Ovary (tissue), 7 donors: ENCODE measurements at regions not wholly inside any gene's neighbourhood (a gene's known extent, or its start where the extent isn't known, plus 50 kb on each side); places are given as distances from the start of the nearest gene placed in this dataset.
"Not testable (repeated sequence)": the region's sequence is repeated elsewhere in the genome, so short reads cannot be mapped to it uniquely, and the experiment has no call there.

Source experiments
- DNase-seq, 5 donors: peaks; one replicate each; pipeline ENCODE4 v3.0.0-alpha.2; 2019 to 2020
- H3K27ac ChIP-seq, 2 donors: fragments of 200-600 bp; one replicate each; pipeline versions ENCODE4 v1.5.1 to v1.8.0; 2019 to 2022
- H3K27me3 ChIP-seq: fragments of 200-600 bp; one replicate; pipeline ENCODE4 v1.8.0; 2022
- H3K36me3 ChIP-seq: fragments of 200-600 bp; sonication (generic); one replicate; pipeline ENCODE4 v1.5.1; 2019
- H3K4me1 ChIP-seq: one replicate; pipeline ENCODE4 v1.8.1; 2013; ENCODE audit warnings: mild to moderate bottlenecking, moderate library complexity; ENCODE audit not compliant: insufficient read depth
- H3K4me3 ChIP-seq: fragments of 200-600 bp; sonication (generic); one replicate; pipeline ENCODE4 v1.5.1; 2017
- H3K9me3 ChIP-seq, 2 donors: fragments of 200-600 bp in 1 of 2; sonication (generic) in 1 of 2; one replicate each; pipeline versions ENCODE4 v1.5.1 to v1.8.1; 2013 to 2019; ENCODE audit warnings: mild to moderate bottlenecking in 1 of 2, moderate library complexity in 1 of 2
- EP300 ChIP-seq: sonication (generic); formaldehyde crosslinking; IDR thresholded peaks from one replicate; pipeline ENCODE4 v1.6.1; 2017; ENCODE audit warnings: antibody characterized with exemption
- POLR2A ChIP-seq: fragments of 450-650 bp; IDR thresholded peaks from one replicate; pipeline ENCODE4 v1.6.1; 2017; ENCODE audit warnings: antibody characterized with exemption, mild to moderate bottlenecking, moderate library complexity
- WGBS, 3 donors: extraction: QIAGEN DNeasy Blood & Tissue Kit in 1 of 3; methylation state at CpG; one replicate each; pipeline versions ENCODE4 v1.1.5 to v1.1.7; 2013 to 2017; 5-methylcytosine and 5-hydroxymethylcytosine counted together
- intact Hi-C, 4 donors: fragments of 100-400 bp; cut with DNase I; formaldehyde crosslinking; loops; one replicate each; pipeline versions ENCODE4 v1.11.0 to v1.15.1; 2022 to 2023
- TF ChIP-seq, protein P1 (sequence below), 3 donors: fragments of 450-650 bp in 2 of 3; fragments of 200-600 bp in 1 of 3; IDR thresholded peaks; one replicate each; pipeline versions ENCODE4 v1.5.1 to v1.8.0; 2016 to 2022; ENCODE audit warnings: antibody characterized with exemption in 3 of 3, mild to moderate bottlenecking in 1 of 3
- donor health status: DM: no; HTN: no; CAD: no; lungs with moderate emphysema.
- donor health status: DM: no; HTN: no; CAD: no.
- donor health status: Bipolar disorder and iron deficiency.
- donor health status: DM: no; HTN: no; CAD: no.
- donor health status: DM: yes; HTN: yes; CAD: no.

DNA sequence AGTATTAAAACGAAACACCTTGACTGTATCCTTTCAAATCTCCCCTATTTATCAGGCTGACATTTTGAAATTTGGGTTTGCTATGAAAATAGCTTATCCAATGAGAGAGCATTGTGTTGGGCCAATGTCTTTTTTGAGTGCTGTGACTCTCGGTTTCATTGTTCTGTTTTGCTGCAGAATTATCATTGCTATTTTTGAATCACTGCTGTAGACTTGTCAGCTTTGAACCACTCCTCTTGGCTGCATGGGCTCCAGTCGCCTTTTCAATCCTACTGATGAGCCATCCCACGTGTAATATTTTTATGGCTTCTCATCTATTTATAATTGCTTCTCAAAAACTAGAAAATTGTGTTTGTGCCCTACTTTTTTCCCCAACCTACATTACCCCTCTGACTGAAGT lies 322.8 kb downstream of the LNPK start:
- H3K36me3 ChIP-seq: no peaks in the 10 kb centered on the region
- no peaks in the 10 kb centered on the region for H3K27me3 ChIP-seq
- H3K27ac ChIP-seq: no peak overlapping the region
- H3K9me3 ChIP-seq: no peaks in the 10 kb centered on the region
- H3K4me3 ChIP-seq: no peak overlapping the region
- intact Hi-C loops: no loop called here
- no peak for DNase-seq
- no peaks in the 10 kb centered on the region for H3K4me1 ChIP-seq
- TF ChIP-seq, protein P1, sequence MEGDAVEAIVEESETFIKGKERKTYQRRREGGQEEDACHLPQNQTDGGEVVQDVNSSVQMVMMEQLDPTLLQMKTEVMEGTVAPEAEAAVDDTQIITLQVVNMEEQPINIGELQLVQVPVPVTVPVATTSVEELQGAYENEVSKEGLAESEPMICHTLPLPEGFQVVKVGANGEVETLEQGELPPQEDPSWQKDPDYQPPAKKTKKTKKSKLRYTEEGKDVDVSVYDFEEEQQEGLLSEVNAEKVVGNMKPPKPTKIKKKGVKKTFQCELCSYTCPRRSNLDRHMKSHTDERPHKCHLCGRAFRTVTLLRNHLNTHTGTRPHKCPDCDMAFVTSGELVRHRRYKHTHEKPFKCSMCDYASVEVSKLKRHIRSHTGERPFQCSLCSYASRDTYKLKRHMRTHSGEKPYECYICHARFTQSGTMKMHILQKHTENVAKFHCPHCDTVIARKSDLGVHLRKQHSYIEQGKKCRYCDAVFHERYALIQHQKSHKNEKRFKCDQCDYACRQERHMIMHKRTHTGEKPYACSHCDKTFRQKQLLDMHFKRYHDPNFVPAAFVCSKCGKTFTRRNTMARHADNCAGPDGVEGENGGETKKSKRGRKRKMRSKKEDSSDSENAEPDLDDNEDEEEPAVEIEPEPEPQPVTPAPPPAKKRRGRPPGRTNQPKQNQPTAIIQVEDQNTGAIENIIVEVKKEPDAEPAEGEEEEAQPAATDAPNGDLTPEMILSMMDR (IDR thresholded peaks at IDR 0.05): no peak
- TF ChIP-seq EP300: no peak
- 67 to 75% (median 70%) methylated on average over 4 of the region's 4 CpGs for WGBS, 3 donors

- TF ChIP-seq EP300 (no peak), POLR2A (no peak)
- TF ChIP-seq, protein P1 (IDR thresholded peaks at IDR 0.05): no peak
- Histone ChIP-seq H3K4me1 (no peaks in the 10 kb centered on the region), H3K36me3 (no peaks in the 10 kb centered on the region), H3K27ac (no peak overlapping the region), H3K27me3 (no peaks in the 10 kb centered on the region), H3K4me3 (no peak overlapping the region), H3K9me3 (no peaks in the 10 kb centered on the region)
- intact Hi-C loops: no loop called here
- DNase-seq: no peak
- WGBS, 3 donors: 79 to 85% (median 82%) methylated on average over 2 of the region's 2 CpGs
Measured at GRCh38 chr2:175677880-175678279, 324.2 kb downstream of the LNPK start.

DNA sequence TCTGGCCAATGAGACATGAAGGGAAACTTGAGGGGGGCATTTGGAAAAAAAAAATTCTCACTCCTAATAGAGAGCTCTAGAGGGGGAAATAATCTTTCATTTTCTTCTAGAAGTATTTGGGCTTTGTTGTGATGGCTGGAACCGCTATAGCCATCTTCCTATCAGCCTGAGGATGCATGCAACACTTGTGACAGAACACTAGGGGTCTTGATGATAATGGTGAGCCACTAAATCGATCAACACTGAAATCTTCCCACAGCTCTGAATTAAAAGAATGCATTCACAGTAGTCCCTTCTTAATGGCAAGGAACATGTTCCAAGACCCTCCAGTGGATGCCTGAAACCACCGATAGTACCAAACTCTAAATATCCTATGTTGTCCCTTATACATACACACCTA lies 325.3 kb downstream of the LNPK start:
- intact Hi-C loops: no loop called here

DNA sequence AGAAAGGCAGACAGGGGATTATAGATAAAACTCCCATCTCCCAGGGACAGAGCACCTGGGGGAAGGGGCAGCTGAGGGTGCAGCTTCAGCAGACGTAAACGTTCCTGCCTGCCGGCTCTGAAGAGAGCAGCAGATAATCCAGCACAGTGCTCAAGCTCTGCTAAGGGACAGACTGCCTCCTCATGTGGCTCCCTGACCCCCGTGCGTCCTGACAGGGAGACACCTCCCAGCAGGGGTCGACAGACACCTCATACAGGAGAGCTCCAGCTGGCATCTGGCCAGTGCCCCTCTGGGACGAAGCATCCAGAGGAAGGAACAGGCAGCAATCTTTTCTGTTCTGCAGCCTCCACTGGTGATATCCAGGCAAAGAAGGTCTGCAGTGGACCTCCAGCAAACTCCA lies 333.3 kb downstream of the LNPK start:
- H3K27ac ChIP-seq, H3K27me3 ChIP-seq, DNase-seq, H3K9me3 ChIP-seq, H3K4me3 ChIP-seq, H3K4me1 ChIP-seq, intact Hi-C loops, H3K36me3 ChIP-seq: not testable (repeated sequence)
- WGBS, 3 donors: 58 to 61% (median 60%) methylated on average over 7 of the region's 7 CpGs

More for the DNA sequence above, 325.3 kb downstream of the LNPK start:
- WGBS, 3 donors: 73 to 90% (median 82%) methylated on average over 3 of the region's 3 CpGs
- Histone ChIP-seq H3K27me3 (no peaks in the 10 kb centered on the region), H3K27ac (no peak overlapping the region), H3K9me3 (no peaks in the 10 kb centered on the region), H3K4me1 (no peaks in the 10 kb centered on the region), H3K4me3 (no peak overlapping the region), H3K36me3 (no peaks in the 10 kb centered on the region)
- TF ChIP-seq EP300 (no peak), POLR2A (no peak)
- TF ChIP-seq, protein P1 (IDR thresholded peaks at IDR 0.05): no peak
- DNase-seq: no peak

GRCh38 chr2:175662335-175662734 lies 339.7 kb downstream of the LNPK start:
- H3K4me3 ChIP-seq: no peak overlapping the region
- WGBS, 3 donors: 82 to 86% (median 85%) methylated on average over 1 of the region's 1 CpG
- H3K27me3 ChIP-seq: no peaks in the 10 kb centered on the region
- no peak for DNase-seq
- H3K4me1 ChIP-seq: no peaks in the 10 kb centered on the region
- no peaks in the 10 kb centered on the region for H3K9me3 ChIP-seq
- H3K27ac ChIP-seq: no peak overlapping the region
- TF ChIP-seq POLR2A (no peak), EP300 (no peak)
- TF ChIP-seq, protein P1 (IDR thresholded peaks at IDR 0.05): no peak
- intact Hi-C loops: no loop called here
- no peaks in the 10 kb centered on the region for H3K36me3 ChIP-seq
